Panc1 (cell line): ENCODE measurements at regions not wholly inside any gene's neighbourhood (a gene's known extent, or its start where the extent isn't known, plus 50 kb on each side); places are given as distances from the start of the nearest gene placed in this dataset.

ENCODE experiments used
- POLR2AphosphoS5 ChIP-seq: IDR thresholded peaks from 2 replicates; pipeline ENCODE4 v1.6.1; 2012; ENCODE audit warnings: mild to moderate bottlenecking, low read depth, low read length, moderate library complexity
- SIN3A ChIP-seq: IDR thresholded peaks from 2 replicates; pipeline ENCODE4 v1.6.1; 2012; ENCODE audit warnings: low read depth, mild to moderate bottlenecking, low read length, moderate library complexity, borderline replicate concordance; ENCODE audit not compliant: insufficient read depth
- TCF7L2 ChIP-seq: IDR thresholded peaks from 2 replicates; pipeline ENCODE4 v1.6.1; 2011; ENCODE audit warnings: mild to moderate bottlenecking, low read depth, low read length, inconsistent platforms
- TF ChIP-seq, protein P1 (sequence below): fragments of 450-650 bp; IDR thresholded peaks from 2 replicates; pipeline ENCODE4 v1.5.1; 2017; ENCODE audit warnings: mild to moderate bottlenecking
- TF ChIP-seq, protein P2 (sequence below), 2 experiments: IDR thresholded peaks; 2 replicates each; pipeline ENCODE4 v1.6.1; 2011 to 2012; ENCODE audit warnings: low read depth in 2 of 2, control low read depth in 1 of 2, low read length in 1 of 2, mild to moderate bottlenecking in 1 of 2, moderate library complexity in 1 of 2; ENCODE audit not compliant: insufficient read depth in 1 of 2

DNA sequence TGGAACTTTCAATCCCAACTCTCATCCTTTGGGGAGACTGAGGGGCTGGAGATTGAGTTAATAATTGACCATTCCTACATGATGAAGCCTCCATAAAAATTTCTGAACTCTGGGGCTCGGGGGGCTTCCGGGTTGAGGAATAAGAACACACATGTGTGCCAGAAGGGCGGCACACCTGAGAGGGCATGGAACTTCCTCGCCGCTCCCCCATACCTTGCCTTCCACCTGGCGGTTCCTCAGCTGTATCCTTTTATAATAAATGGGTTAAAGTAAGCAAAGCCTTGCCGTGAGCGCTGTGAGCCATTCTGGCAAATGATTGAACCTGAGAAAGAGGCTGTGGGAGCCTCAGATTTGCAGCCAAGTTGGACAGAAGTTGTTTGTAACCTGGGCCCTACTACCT is 164.8 kb downstream of the LY86 start:
- TF ChIP-seq, protein P1, sequence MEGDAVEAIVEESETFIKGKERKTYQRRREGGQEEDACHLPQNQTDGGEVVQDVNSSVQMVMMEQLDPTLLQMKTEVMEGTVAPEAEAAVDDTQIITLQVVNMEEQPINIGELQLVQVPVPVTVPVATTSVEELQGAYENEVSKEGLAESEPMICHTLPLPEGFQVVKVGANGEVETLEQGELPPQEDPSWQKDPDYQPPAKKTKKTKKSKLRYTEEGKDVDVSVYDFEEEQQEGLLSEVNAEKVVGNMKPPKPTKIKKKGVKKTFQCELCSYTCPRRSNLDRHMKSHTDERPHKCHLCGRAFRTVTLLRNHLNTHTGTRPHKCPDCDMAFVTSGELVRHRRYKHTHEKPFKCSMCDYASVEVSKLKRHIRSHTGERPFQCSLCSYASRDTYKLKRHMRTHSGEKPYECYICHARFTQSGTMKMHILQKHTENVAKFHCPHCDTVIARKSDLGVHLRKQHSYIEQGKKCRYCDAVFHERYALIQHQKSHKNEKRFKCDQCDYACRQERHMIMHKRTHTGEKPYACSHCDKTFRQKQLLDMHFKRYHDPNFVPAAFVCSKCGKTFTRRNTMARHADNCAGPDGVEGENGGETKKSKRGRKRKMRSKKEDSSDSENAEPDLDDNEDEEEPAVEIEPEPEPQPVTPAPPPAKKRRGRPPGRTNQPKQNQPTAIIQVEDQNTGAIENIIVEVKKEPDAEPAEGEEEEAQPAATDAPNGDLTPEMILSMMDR: no peak
- no peak for TF ChIP-seq POLR2AphosphoS5
- TF ChIP-seq SIN3A: no peak
- TF ChIP-seq, protein P2, sequence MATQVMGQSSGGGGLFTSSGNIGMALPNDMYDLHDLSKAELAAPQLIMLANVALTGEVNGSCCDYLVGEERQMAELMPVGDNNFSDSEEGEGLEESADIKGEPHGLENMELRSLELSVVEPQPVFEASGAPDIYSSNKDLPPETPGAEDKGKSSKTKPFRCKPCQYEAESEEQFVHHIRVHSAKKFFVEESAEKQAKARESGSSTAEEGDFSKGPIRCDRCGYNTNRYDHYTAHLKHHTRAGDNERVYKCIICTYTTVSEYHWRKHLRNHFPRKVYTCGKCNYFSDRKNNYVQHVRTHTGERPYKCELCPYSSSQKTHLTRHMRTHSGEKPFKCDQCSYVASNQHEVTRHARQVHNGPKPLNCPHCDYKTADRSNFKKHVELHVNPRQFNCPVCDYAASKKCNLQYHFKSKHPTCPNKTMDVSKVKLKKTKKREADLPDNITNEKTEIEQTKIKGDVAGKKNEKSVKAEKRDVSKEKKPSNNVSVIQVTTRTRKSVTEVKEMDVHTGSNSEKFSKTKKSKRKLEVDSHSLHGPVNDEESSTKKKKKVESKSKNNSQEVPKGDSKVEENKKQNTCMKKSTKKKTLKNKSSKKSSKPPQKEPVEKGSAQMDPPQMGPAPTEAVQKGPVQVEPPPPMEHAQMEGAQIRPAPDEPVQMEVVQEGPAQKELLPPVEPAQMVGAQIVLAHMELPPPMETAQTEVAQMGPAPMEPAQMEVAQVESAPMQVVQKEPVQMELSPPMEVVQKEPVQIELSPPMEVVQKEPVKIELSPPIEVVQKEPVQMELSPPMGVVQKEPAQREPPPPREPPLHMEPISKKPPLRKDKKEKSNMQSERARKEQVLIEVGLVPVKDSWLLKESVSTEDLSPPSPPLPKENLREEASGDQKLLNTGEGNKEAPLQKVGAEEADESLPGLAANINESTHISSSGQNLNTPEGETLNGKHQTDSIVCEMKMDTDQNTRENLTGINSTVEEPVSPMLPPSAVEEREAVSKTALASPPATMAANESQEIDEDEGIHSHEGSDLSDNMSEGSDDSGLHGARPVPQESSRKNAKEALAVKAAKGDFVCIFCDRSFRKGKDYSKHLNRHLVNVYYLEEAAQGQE (IDR thresholded peaks at IDR 0.05; ENCODE audit: insufficient read depth in 1 of 2, low read depth in 2 of 2, low read length in 1 of 2): no peak
- no peak for TF ChIP-seq TCF7L2
